ENCODE measurements at regions not wholly inside any gene's neighbourhood (a gene's known extent, or its start where the extent isn't known, plus 50 kb on each side); places are given as distances from the start of the nearest gene placed in this dataset.
"Not testable (repeated sequence)": the region's sequence is repeated elsewhere in the genome, so short reads cannot be mapped to it uniquely, and the experiment has no call there.

GRCh38 chr10:10039595-10039994 lies 978.1 kb upstream of the CELF2 start:
- H3K4me1 ChIP-seq (ENCODE audit: control insufficient read depth, insufficient read depth, low read length, unreplicated experiment) = peaks cover 19% of the 10 kb centered on the region
- no peak overlapping the region for H3K4me3 ChIP-seq (ENCODE audit: low read depth, low read length)
- no peaks in the 10 kb centered on the region for H3K36me3 ChIP-seq (ENCODE audit: insufficient read depth, low read length)
- no peak overlapping the region for H3K27ac ChIP-seq (ENCODE audit: low read depth, low read length)
- H3K79me2 ChIP-seq (ENCODE audit: control insufficient read depth, insufficient read depth, low read length, unreplicated experiment) = no peaks in the 10 kb centered on the region
- H2AFZ ChIP-seq (ENCODE audit: low read length, unreplicated experiment) = no peak overlapping the region
- H3K27me3 ChIP-seq (ENCODE audit: insufficient read depth, low read length) = no peaks in the 10 kb centered on the region

GRCh38 chr10:10043083-10043482 lies 974.6 kb upstream of the CELF2 start:
- peaks cover 15% of the 10 kb centered on the region for H3K4me1 ChIP-seq (ENCODE audit: control insufficient read depth, insufficient read depth, low read length, unreplicated experiment)

GRCh38 chr10:10044922-10045764 lies 972.5 kb upstream of the CELF2 start:
- H3K4me3 ChIP-seq (ENCODE audit: low read depth, low read length) = no peak overlapping the region
- H2AFZ ChIP-seq (ENCODE audit: low read length, unreplicated experiment) = no peak overlapping the region
- H3K4me1 ChIP-seq (ENCODE audit: control insufficient read depth, insufficient read depth, low read length, unreplicated experiment) = peaks cover 4% of the 10 kb centered on the region
- no peak overlapping the region for H3K27ac ChIP-seq (ENCODE audit: low read depth, low read length)
- H3K27me3 ChIP-seq (ENCODE audit: insufficient read depth, low read length) = no peaks in the 10 kb centered on the region
- no peaks in the 10 kb centered on the region for H3K79me2 ChIP-seq (ENCODE audit: control insufficient read depth, insufficient read depth, low read length, unreplicated experiment)
- no peaks in the 10 kb centered on the region for H3K36me3 ChIP-seq (ENCODE audit: insufficient read depth, low read length)

More at GRCh38 chr10:10043083-10043482, 974.6 kb upstream of the CELF2 start:
- Histone ChIP-seq H3K36me3 (ENCODE audit: insufficient read depth, low read length) (no peaks in the 10 kb centered on the region), H2AFZ (ENCODE audit: low read length, unreplicated experiment) (no peak overlapping the region), H3K79me2 (ENCODE audit: control insufficient read depth, insufficient read depth, low read length, unreplicated experiment) (no peaks in the 10 kb centered on the region), H3K27me3 (ENCODE audit: insufficient read depth, low read length) (no peaks in the 10 kb centered on the region), H3K4me3 (ENCODE audit: low read depth, low read length) (no peak overlapping the region), H3K27ac (ENCODE audit: low read depth, low read length) (no peak overlapping the region)

GRCh38 chr10:10045765-10046028 lies 972.0 kb upstream of the CELF2 start:
- Histone ChIP-seq H3K79me2 (ENCODE audit: control insufficient read depth, insufficient read depth, low read length, unreplicated experiment) (no peaks in the 10 kb centered on the region), H3K36me3 (ENCODE audit: insufficient read depth, low read length) (no peaks in the 10 kb centered on the region), H3K27me3 (ENCODE audit: insufficient read depth, low read length) (no peaks in the 10 kb centered on the region), H3K27ac (ENCODE audit: low read depth, low read length) (no peak overlapping the region), H3K4me1 (ENCODE audit: control insufficient read depth, insufficient read depth, low read length, unreplicated experiment) (peaks cover 3% of the 10 kb centered on the region), H3K4me3 (ENCODE audit: low read depth, low read length) (no peak overlapping the region), H2AFZ (ENCODE audit: low read length, unreplicated experiment) (no peak overlapping the region)

GRCh38 chr10:10047426-10047825 lies 970.2 kb upstream of the CELF2 start:
- Histone ChIP-seq H3K27ac (ENCODE audit: low read depth, low read length) (no peak overlapping the region), H2AFZ (ENCODE audit: low read length, unreplicated experiment) (no peak overlapping the region), H3K4me1 (ENCODE audit: control insufficient read depth, insufficient read depth, low read length, unreplicated experiment) (peaks cover under 1% of the 10 kb centered on the region), H3K36me3 (ENCODE audit: insufficient read depth, low read length) (no peaks in the 10 kb centered on the region), H3K27me3 (ENCODE audit: insufficient read depth, low read length) (no peaks in the 10 kb centered on the region), H3K79me2 (ENCODE audit: control insufficient read depth, insufficient read depth, low read length, unreplicated experiment) (no peaks in the 10 kb centered on the region), H3K4me3 (ENCODE audit: low read depth, low read length) (no peak overlapping the region)

GRCh38 chr10:10053051-10053450 lies 964.6 kb upstream of the CELF2 start:
- no peaks in the 10 kb centered on the region for H3K27me3 ChIP-seq (ENCODE audit: insufficient read depth, low read length)
- H3K4me1 ChIP-seq (ENCODE audit: control insufficient read depth, insufficient read depth, low read length, unreplicated experiment) = no peaks in the 10 kb centered on the region
- H3K36me3 ChIP-seq (ENCODE audit: insufficient read depth, low read length) = no peaks in the 10 kb centered on the region
- no peak overlapping the region for H3K4me3 ChIP-seq (ENCODE audit: low read depth, low read length)
- H2AFZ ChIP-seq (ENCODE audit: low read length, unreplicated experiment) = no peak overlapping the region
- no peak overlapping the region for H3K27ac ChIP-seq (ENCODE audit: low read depth, low read length)
- no peaks in the 10 kb centered on the region for H3K79me2 ChIP-seq (ENCODE audit: control insufficient read depth, insufficient read depth, low read length, unreplicated experiment)

- H3K79me2 ChIP-seq (ENCODE audit: control insufficient read depth, insufficient read depth, low read length, unreplicated experiment) = no peaks in the 10 kb centered on the region
Observed at GRCh38 chr10:10054466-10054865, 963.2 kb upstream of the CELF2 start.

GRCh38 chr10:10055656-10056442 lies 961.8 kb upstream of the CELF2 start:
- H3K27me3 ChIP-seq (ENCODE audit: insufficient read depth, low read length) = no peaks in the 10 kb centered on the region
- no peaks in the 10 kb centered on the region for H3K36me3 ChIP-seq (ENCODE audit: insufficient read depth, low read length)
- H3K79me2 ChIP-seq (ENCODE audit: control insufficient read depth, insufficient read depth, low read length, unreplicated experiment) = no peaks in the 10 kb centered on the region
- no peak overlapping the region for H3K27ac ChIP-seq (ENCODE audit: low read depth, low read length)
- no peak overlapping the region for H3K4me3 ChIP-seq (ENCODE audit: low read depth, low read length)
- no peaks in the 10 kb centered on the region for H3K4me1 ChIP-seq (ENCODE audit: control insufficient read depth, insufficient read depth, low read length, unreplicated experiment)
- H2AFZ ChIP-seq (ENCODE audit: low read length, unreplicated experiment) = no peak overlapping the region

More at GRCh38 chr10:10054466-10054865, 963.2 kb upstream of the CELF2 start:
- Histone ChIP-seq H3K4me3 (ENCODE audit: low read depth, low read length) (no peak overlapping the region), H3K27ac (ENCODE audit: low read depth, low read length) (no peak overlapping the region), H3K4me1 (ENCODE audit: control insufficient read depth, insufficient read depth, low read length, unreplicated experiment) (no peaks in the 10 kb centered on the region), H3K27me3 (ENCODE audit: insufficient read depth, low read length) (no peaks in the 10 kb centered on the region), H2AFZ (ENCODE audit: low read length, unreplicated experiment) (no peak overlapping the region), H3K36me3 (ENCODE audit: insufficient read depth, low read length) (no peaks in the 10 kb centered on the region)

- no peak overlapping the region for H3K4me3 ChIP-seq (ENCODE audit: low read depth, low read length)
- no peaks in the 10 kb centered on the region for H3K4me1 ChIP-seq (ENCODE audit: control insufficient read depth, insufficient read depth, low read length, unreplicated experiment)
- H3K79me2 ChIP-seq (ENCODE audit: control insufficient read depth, insufficient read depth, low read length, unreplicated experiment) = no peaks in the 10 kb centered on the region
- no peaks in the 10 kb centered on the region for H3K36me3 ChIP-seq (ENCODE audit: insufficient read depth, low read length)
- no peak overlapping the region for H3K27ac ChIP-seq (ENCODE audit: low read depth, low read length)
- H3K27me3 ChIP-seq (ENCODE audit: insufficient read depth, low read length) = no peaks in the 10 kb centered on the region
- no peak overlapping the region for H2AFZ ChIP-seq (ENCODE audit: low read length, unreplicated experiment)
Observed at GRCh38 chr10:10056961-10057360, 960.7 kb upstream of the CELF2 start.

- Histone ChIP-seq H3K4me3 (ENCODE audit: low read depth, low read length) (no peak overlapping the region), H3K27ac (ENCODE audit: low read depth, low read length) (no peak overlapping the region)
Observed at GRCh38 chr10:10067644-10068043, 950.0 kb upstream of the CELF2 start.

GRCh38 chr10:10074847-10075246 lies 942.8 kb upstream of the CELF2 start:
- not testable (repeated sequence) for H3K4me3 ChIP-seq (ENCODE audit: low read depth, low read length); H3K4me1 ChIP-seq (ENCODE audit: control insufficient read depth, insufficient read depth, low read length, unreplicated experiment); H3K27me3 ChIP-seq (ENCODE audit: insufficient read depth, low read length); H2AFZ ChIP-seq (ENCODE audit: low read length, unreplicated experiment); H3K27ac ChIP-seq (ENCODE audit: low read depth, low read length); H3K79me2 ChIP-seq (ENCODE audit: control insufficient read depth, insufficient read depth, low read length, unreplicated experiment); H3K36me3 ChIP-seq (ENCODE audit: insufficient read depth, low read length)

More at GRCh38 chr10:10067644-10068043, 950.0 kb upstream of the CELF2 start:
- H3K4me1 ChIP-seq (ENCODE audit: control insufficient read depth, insufficient read depth, low read length, unreplicated experiment) = no peaks in the 10 kb centered on the region
- H2AFZ ChIP-seq (ENCODE audit: low read length, unreplicated experiment) = no peak overlapping the region
- no peaks in the 10 kb centered on the region for H3K27me3 ChIP-seq (ENCODE audit: insufficient read depth, low read length)
- no peaks in the 10 kb centered on the region for H3K36me3 ChIP-seq (ENCODE audit: insufficient read depth, low read length)
- no peaks in the 10 kb centered on the region for H3K79me2 ChIP-seq (ENCODE audit: control insufficient read depth, insufficient read depth, low read length, unreplicated experiment)
